ENCODE measurements at regions not wholly inside any gene's neighbourhood (a gene's known extent, or its start where the extent isn't known, plus 50 kb on each side); places are given as distances from the start of the nearest gene placed in this dataset.

GRCh38 chr18:32851936-32852335 lies 79.1 kb upstream of the KLHL14 start:
- Histone ChIP-seq H3K18ac (ENCODE audit: insufficient read length, low read depth, low read length) (no peak overlapping the region), H4K91ac (ENCODE audit: insufficient read length, low read depth, low read length) (no peak overlapping the region), H2BK15ac (ENCODE audit: low read depth, low read length) (no peak overlapping the region), H3K23ac (ENCODE audit: insufficient read length, low read depth, low read length) (no peak overlapping the region), H3K9ac (ENCODE audit: extremely low read depth, insufficient read length, low read length) (no peak overlapping the region), H3K14ac (ENCODE audit: insufficient read depth, low read length) (no peak overlapping the region), H3K4ac (ENCODE audit: low read depth, low read length) (no peak overlapping the region), H2BK5ac (ENCODE audit: insufficient read length, low read length) (no peak overlapping the region), H4K8ac (replicated peaks; ENCODE audit: insufficient read length, low read depth, low read length) (no peak overlapping the region), H3K9me3 (ENCODE audit: control insufficient read depth, low read depth, low read length) (no peaks in the 10 kb centered on the region), H3K79me1 (ENCODE audit: insufficient read depth, low read depth, low read length, poor library complexity, severe bottlenecking) (no peaks in the 10 kb centered on the region), H2BK120ac (ENCODE audit: low read depth, low read length, poor library complexity, severe bottlenecking) (no peak overlapping the region), H3K27me3 (ENCODE audit: insufficient read depth, low read length) (no peaks in the 10 kb centered on the region), H3K4me2 (ENCODE audit: insufficient read depth, insufficient read length, low read length) (no peak overlapping the region), H3K27ac (ENCODE audit: insufficient read length, low read depth, low read length) (no peak overlapping the region), H3T11ph (ENCODE audit: low read length) (no peak overlapping the region), H2AK5ac (ENCODE audit: insufficient read length, low read length) (no peak overlapping the region), H3K79me2 (ENCODE audit: insufficient read depth, low read length) (no peaks in the 10 kb centered on the region), H4K20me1 (ENCODE audit: control insufficient read depth, insufficient read depth, insufficient read length) (no peaks in the 10 kb centered on the region), H2AFZ (ENCODE audit: low read length) (no peak overlapping the region), H3K23me2 (ENCODE audit: insufficient read length, low read depth, low read length, poor library complexity, severe bottlenecking) (no peaks in the 10 kb centered on the region), H2BK20ac (ENCODE audit: low read depth, low read length, poor library complexity, severe bottlenecking) (no peak overlapping the region), H3K56ac (ENCODE audit: insufficient read length, low read depth, low read length) (no peak overlapping the region), H3K4me1 (ENCODE audit: insufficient read depth, low read length) (no peaks in the 10 kb centered on the region; the same call in 1 of the 2 replicates), H4K5ac (ENCODE audit: insufficient read length, low read depth, low read length) (no peak overlapping the region), H2BK12ac (ENCODE audit: insufficient read length, low read depth, low read length) (no peak overlapping the region)
- no peaks in the 10 kb centered on the region for H3K27me3 Mint-ChIP-seq (ENCODE audit: low read depth)
- peaks cover 12 to 19% of the 10 kb centered on the region in 2 experiments for H3K4me1 Mint-ChIP-seq
- no peak for DNase-seq
- peaks cover 11 to 19% (median 11%) of the 10 kb centered on the region in 3 experiments for H3K36me3 Mint-ChIP-seq (ENCODE audit: insufficient read depth in 1 of 3, low read depth in 3 of 3)
- H3K4me3 Mint-ChIP-seq: no peak overlapping the region
- H3K9me3 Mint-ChIP-seq: peaks cover 21 to 23% of the 10 kb centered on the region in 2 experiments
- no peak for TF ChIP-seq CTCF (conservative IDR thresholded peaks at IDR 0.05)
- no peak overlapping the region for H3K27ac Mint-ChIP-seq

Measured in H9 (cell line).